ENCODE measurements at regions not wholly inside any gene's neighbourhood (a gene's known extent, or its start where the extent isn't known, plus 50 kb on each side); places are given as distances from the start of the nearest gene placed in this dataset.
"Not testable (repeated sequence)": the region's sequence is repeated elsewhere in the genome, so short reads cannot be mapped to it uniquely, and the experiment has no call there.

GRCh38 chr4:74544655-74545361, 99.9 kb downstream of the AREG start:
- DNase-seq (ENCODE audit: low spot score): no peak

DNA sequence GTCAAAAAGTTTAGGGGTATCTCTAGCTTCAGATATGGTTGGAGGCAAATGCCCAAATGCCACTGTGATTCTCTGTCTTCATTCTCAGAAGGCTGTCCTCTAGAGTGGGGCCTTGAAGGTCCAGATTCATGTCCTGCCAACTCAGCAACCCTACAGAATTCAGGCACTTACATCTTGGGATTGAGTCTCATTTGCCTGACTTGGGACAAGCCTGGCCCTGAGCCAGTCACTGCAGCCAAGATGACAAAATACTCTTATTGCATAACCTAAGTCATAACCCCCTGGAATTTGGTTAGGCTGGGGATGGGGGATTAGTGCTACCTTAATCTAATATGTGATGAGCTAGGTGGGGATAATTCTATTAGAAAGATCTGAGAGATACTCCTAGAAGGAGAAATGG, 100.5 kb downstream of the AREG start:
- DNase-seq (ENCODE audit: low spot score): no peak

GRCh38 chr4:74546057-74546456, 101.1 kb downstream of the AREG start:
- DNase-seq (ENCODE audit: low spot score): no peak

GRCh38 chr4:74547042-74547441, 102.1 kb downstream of the AREG start:
- no peak for DNase-seq (ENCODE audit: low spot score)

DNA sequence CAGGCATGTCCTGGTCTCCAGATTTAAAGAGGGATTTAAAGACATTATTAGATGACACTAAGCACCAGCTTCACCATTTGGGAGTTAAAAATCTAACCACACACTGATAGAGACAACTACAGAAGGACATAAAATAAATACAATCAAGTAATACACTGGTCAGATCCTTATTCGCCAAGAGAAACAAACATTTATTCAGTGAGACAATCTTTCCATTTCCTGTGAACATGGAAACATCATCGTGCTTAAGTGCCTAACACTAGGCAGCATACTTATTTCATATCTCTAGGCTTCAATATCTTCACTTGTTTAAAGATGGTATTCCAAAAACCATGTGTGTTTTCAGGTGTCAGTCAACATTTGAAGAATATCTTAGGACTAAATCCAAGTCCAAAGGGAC, 103.6 kb downstream of the AREG start:
- no peak for DNase-seq (ENCODE audit: low spot score)

GRCh38 chr4:74549936-74550335, 105.0 kb downstream of the AREG start:
- DNase-seq (ENCODE audit: low spot score): no peak

DNA sequence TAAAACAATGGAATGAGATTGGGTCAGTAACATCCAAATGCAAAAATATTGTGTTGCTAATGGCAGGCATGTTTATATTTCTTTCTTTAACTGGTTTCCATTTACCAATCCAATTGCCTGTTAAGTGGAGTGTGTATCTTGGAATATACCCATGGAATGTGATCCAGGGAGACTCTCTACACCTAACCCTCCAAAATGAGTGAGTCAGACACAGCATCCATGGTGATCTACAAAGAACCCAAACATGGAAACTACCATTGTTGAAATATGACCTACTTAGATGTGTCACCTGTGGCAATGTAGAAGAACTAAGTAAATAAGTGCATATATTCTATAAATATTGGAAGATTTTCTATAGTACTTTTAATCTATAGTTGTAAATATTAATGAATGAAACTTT, 110.3 kb downstream of the AREG start:
- no peak for DNase-seq (ENCODE audit: low spot score)

DNA sequence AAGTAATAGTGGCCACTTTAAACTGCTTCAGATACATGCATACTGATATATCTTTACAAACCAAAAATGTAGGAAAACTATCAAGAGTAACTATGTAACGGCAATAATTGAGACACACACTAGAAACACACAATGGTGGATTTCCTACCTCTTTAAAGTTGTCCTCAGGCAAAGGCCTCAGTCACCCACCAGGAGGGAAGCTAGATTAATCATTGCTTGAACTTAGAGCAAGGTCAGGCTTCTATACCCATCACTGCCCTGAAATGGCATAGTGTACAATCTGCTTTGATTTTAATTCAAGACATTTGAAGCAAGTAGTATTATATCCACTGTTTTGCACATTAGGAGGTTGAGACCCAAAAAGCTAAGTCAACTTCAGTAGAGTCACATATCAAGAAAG, 110.9 kb downstream of the AREG start:
- DNase-seq (ENCODE audit: low spot score): no peak

DNA sequence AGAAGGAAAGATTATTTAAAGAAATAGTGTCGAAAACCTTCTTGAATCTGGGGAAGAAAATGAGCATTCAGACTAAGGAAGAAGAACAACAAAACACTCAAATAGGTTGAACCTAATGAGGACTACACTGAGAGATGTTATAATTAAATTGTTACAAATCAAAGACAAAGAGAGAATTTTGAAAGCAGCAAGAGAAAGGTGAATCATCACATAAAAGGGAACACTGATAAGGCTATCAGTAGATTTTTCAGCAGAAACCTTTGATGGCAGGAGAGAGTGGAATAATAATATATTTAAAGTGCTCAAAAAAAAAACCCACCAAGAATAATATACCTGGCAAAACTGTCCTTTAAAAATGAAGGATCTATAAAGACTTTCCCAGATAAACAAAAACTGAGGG, 114.9 kb downstream of the AREG start:
- DNase-seq (ENCODE audit: low spot score): no peak

GRCh38 chr4:74567981-74568380, 123.0 kb downstream of the AREG start:
- no peak for DNase-seq (ENCODE audit: low spot score)

DNA sequence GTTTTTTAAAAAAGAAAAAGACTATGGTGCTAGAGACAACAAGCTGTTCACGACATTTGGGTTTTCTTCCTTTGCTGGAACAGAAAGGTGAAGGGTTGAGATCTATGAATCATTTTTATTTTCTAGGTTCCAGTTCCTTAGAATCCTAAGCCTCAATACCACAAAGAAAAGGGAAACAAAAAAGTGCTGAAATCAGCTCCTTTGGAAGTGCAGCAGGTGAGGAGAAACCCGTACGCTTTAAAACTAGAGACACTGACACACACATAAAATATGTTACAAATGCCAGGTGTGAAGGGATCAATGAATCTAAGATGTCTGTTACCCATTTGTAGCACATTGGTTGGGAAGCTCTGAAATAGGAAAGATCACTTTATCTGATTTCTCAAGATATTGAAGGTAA, 125.2 kb downstream of the AREG start:
- no peak for DNase-seq (ENCODE audit: low spot score)

DNA sequence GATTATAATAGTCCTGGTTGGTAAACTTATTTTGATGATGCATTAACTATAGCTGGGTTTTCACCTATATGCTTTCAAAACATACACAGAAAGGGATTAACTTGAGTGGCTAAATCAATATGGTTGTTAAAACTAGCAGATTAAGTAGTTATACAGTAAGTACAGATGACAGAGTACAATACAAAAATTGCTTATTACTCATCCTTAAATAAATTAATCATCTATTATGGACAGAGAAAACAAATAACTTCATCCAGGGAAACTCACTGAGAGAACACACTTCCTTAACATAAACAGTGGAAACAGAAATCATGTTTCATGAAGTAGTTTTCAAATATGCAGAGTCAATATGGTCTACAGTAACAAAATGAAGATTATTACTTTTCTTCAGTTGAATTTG, 133.4 kb downstream of the AREG start:
- no peak for DNase-seq (ENCODE audit: low spot score)

DNA sequence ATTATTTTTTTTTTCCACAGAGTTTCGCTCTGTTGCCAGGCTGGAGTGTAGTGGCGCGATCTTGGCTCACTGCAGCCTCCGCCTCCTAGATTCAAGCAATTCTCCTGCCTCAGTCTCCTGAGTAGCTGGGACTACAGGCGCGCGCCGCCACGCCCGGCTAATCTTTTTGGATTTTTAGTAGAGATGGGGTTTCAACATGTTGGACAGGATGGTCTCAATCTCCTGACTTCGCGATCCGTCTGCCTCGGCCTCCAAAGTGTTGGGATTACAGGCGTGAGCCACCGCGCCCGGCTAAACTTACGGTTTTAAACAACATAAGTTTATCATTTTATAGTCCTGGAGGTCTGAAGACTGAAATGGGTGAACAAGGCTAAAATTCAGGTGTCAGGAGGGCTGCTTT, 133.9 kb downstream of the AREG start:
- DNase-seq (ENCODE audit: low spot score): not testable (repeated sequence)

DNA sequence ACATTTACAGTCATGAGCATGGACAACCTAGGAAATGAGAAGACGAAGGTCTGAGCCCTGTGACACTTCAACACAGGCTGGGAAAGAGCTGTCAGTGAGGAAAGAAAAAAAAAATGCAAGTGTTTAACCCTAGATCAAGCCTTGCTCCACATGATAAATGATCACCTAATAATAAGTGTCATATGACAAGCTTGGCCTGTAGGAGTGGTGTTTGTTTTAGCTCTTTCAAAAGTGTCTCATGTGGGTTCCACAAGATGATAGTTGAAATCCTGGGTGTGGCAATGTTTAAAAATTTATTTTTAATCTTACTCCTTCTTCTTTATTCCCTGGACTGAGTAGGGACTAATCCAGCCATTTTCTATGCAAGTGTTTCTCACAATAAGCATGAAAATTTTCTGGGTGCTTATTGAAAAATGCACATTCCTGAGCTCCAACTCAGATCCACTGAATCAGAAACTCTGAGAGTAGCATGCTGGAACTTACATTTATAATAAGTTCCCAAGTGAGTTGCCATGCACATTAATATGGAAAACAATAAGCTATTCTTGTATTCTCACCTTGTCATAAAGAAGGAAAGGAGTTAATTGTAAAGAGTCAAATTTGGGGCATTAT, 138.3 kb downstream of the AREG start:
- DNase-seq (ENCODE audit: low spot score): no peak

GRCh38 chr4:74583757-74584156, 138.8 kb downstream of the AREG start:
- no peak for DNase-seq (ENCODE audit: low spot score)

DNA sequence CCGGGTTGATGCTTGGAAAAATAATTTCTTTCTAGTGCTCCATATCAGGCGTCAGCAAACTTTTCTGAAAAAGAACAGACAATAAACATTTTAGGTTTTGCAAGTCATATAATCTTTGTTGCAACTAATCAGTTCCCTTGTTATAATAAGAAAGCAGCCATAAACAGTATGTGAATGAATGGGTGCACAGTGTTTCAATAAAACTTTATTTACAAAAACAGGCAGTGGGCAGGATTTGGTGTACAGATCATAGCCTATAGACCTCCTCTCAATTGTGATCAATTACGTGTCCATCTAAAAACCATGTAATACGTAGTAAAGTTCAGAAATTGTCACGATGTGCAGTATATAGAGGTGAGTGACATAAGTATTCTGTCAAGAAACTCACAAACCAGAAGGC, 143.4 kb downstream of the AREG start:
- no peak for DNase-seq (ENCODE audit: low spot score)

GRCh38 chr4:74590476-74590875, 145.5 kb downstream of the AREG start:
- no peak for DNase-seq (ENCODE audit: low spot score)

GRCh38 chr4:74598611-74599325, 153.8 kb downstream of the AREG start:
- DNase-seq (ENCODE audit: low spot score): no peak

- no peak for DNase-seq (ENCODE audit: low spot score)
These were observed 158.2 kb downstream of the AREG start for GRCh38 chr4:74603186-74603585.

GRCh38 chr4:74608151-74608949, 163.4 kb downstream of the AREG start:
- DNase-seq (ENCODE audit: low spot score): no peak

GRCh38 chr4:74610491-74610890, 165.6 kb downstream of the AREG start:
- DNase-seq (ENCODE audit: low spot score): no peak

- DNase-seq (ENCODE audit: low spot score): no peak
These were observed 167.9 kb downstream of the AREG start for GRCh38 chr4:74612837-74613236.

GRCh38 chr4:74613266-74613665, 168.3 kb downstream of the AREG start:
- no peak for DNase-seq (ENCODE audit: low spot score)
